B cell (primary cell): ENCODE measurements at regions not wholly inside any gene's neighbourhood (a gene's known extent, or its start where the extent isn't known, plus 50 kb on each side); places are given as distances from the start of the nearest gene placed in this dataset.

ENCODE experiments used
- CTCF ChIP-seq: fragments of 200-600 bp; IDR thresholded peaks from one replicate; pipeline ENCODE4 v1.8.0; 2022; ENCODE audit warnings: antibody characterized with exemption, mild to moderate bottlenecking
- EZH2 ChIP-seq: IDR thresholded peaks from 2 replicates; pipeline ENCODE4 v1.6.1; 2012; ENCODE audit warnings: borderline replicate concordance, low read depth, mild to moderate bottlenecking, moderate library complexity, low read length; ENCODE audit not compliant: insufficient read depth, poor library complexity, severe bottlenecking

DNA sequence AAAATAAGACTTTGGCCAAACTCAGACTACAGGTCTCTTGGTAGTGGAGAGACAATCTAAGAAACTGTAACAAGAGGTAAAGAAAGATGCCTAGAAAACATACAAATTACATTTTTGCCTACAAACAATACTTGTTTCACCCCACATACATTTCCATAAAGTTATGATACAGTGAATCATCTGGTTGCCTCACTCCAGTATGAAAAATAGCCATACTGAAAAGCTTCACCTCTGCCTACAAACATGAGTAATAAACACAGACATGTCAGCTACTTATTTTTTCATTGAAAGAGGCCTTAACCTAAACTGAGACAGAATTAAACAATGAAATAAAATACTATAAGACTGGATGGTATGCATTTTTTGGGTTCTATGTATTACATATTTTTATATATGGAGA lies 1463.0 kb downstream of the FAM181B start:
- TF ChIP-seq CTCF (no peak), EZH2 (no peak)
